ENCODE measurements at regions not wholly inside any gene's neighbourhood (a gene's known extent, or its start where the extent isn't known, plus 50 kb on each side); places are given as distances from the start of the nearest gene placed in this dataset.
"Not testable (repeated sequence)": the region's sequence is repeated elsewhere in the genome, so short reads cannot be mapped to it uniquely, and the experiment has no call there.

- no peak for DNase-seq
Observed at GRCh38 chr2:210730672-210731071, 174.3 kb downstream of the CPS1 start.

- DNase-seq = not testable (repeated sequence)
Observed at GRCh38 chr2:210746826-210747225, 190.4 kb downstream of the CPS1 start.

GRCh38 chr2:210752532-210752931, 196.1 kb downstream of the CPS1 start:
- no peak for DNase-seq

- no peak for DNase-seq
Observed at GRCh38 chr2:210753386-210753785, 197.0 kb downstream of the CPS1 start.

GRCh38 chr2:210756855-210757254, 200.5 kb downstream of the CPS1 start:
- DNase-seq = no peak

- no peak for DNase-seq
Observed at GRCh38 chr2:210762604-210763588, 206.5 kb downstream of the CPS1 start.

- DNase-seq = no peak
Observed at GRCh38 chr2:210768329-210768910, 212.0 kb downstream of the CPS1 start.

- DNase-seq = no peak
Observed at GRCh38 chr2:210776756-210777155, 220.4 kb downstream of the CPS1 start.

GRCh38 chr2:210782222-210782621, 225.8 kb downstream of the CPS1 start:
- DNase-seq = no peak

GRCh38 chr2:210787831-210788230, 231.4 kb downstream of the CPS1 start:
- DNase-seq = not testable (repeated sequence)

- DNase-seq = no peak
Observed at GRCh38 chr2:210792000-210792399, 235.6 kb downstream of the CPS1 start.

- no peak for DNase-seq
Observed at GRCh38 chr2:210795506-210795905, 239.1 kb downstream of the CPS1 start.

- DNase-seq = no peak
Observed at GRCh38 chr2:210798180-210798579, 241.8 kb downstream of the CPS1 start.

- DNase-seq = no peak
Observed at GRCh38 chr2:210814251-210815025, 258.0 kb downstream of the CPS1 start.

GRCh38 chr2:210816769-210817168, 260.4 kb downstream of the CPS1 start:
- no peak for DNase-seq

GRCh38 chr2:210818473-210818872, 262.1 kb downstream of the CPS1 start:
- DNase-seq = no peak

GRCh38 chr2:210833403-210833802, 277.0 kb downstream of the CPS1 start:
- no peak for DNase-seq

GRCh38 chr2:210839034-210839433, 282.6 kb downstream of the CPS1 start:
- no peak for DNase-seq

- DNase-seq = no peak
Observed at GRCh38 chr2:210839450-210839849, 283.1 kb downstream of the CPS1 start.

- no peak for DNase-seq
Observed at GRCh38 chr2:210842896-210843295, 286.5 kb downstream of the CPS1 start.

GRCh38 chr2:210844016-210844415, 287.6 kb downstream of the CPS1 start:
- DNase-seq = no peak

GRCh38 chr2:210859314-210859713, 302.9 kb downstream of the CPS1 start:
- DNase-seq = no peak

- DNase-seq = no peak
Observed at GRCh38 chr2:210860276-210860675, 303.9 kb downstream of the CPS1 start.
